ENCODE measurements at regions not wholly inside any gene's neighbourhood (a gene's known extent, or its start where the extent isn't known, plus 50 kb on each side); places are given as distances from the start of the nearest gene placed in this dataset.
A peak's percentile ranks its signal among the peaks of the same experiment; 100 is the strongest.

DNA sequence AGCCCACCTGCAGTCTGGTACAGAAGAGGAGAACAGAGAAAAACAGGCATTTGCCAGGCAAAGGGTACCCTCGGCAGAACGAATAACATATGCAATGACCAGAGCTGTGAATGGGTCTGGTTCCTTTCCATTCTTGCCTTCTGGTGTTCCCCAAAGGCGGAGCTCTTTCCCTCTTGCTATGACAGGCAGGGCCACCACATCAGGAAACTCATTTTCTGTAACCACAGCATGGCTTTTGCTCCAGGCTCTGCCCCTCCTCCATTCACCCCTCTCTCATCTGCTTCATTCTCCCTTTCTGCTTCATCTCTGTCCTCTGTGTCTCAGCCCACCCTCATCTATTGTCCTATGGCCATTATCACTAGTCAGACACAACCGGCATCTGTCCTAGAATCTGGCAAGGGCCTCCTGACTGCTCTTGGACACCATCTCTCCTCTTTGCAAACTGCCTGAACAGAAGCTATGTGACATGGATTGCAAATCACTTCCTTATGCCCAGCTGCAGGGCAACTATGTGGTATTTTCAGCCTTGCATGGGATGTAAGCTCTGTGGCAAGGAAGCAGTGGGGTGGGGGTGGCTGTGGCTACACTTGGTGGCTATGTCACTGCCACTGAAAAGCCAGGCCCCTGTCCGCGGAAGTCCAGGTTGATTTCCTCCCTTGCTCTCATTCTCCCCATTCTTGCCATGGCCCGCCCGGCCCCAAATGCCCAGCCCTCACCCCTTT is 78.8 kb upstream of the ABCD3 start:
- no peak for DNase-seq
- H3K4me1 Mint-ChIP-seq (ENCODE audit: low read depth, unreplicated experiment): no peaks in the 10 kb centered on the region
- TF ChIP-seq, protein P1, sequence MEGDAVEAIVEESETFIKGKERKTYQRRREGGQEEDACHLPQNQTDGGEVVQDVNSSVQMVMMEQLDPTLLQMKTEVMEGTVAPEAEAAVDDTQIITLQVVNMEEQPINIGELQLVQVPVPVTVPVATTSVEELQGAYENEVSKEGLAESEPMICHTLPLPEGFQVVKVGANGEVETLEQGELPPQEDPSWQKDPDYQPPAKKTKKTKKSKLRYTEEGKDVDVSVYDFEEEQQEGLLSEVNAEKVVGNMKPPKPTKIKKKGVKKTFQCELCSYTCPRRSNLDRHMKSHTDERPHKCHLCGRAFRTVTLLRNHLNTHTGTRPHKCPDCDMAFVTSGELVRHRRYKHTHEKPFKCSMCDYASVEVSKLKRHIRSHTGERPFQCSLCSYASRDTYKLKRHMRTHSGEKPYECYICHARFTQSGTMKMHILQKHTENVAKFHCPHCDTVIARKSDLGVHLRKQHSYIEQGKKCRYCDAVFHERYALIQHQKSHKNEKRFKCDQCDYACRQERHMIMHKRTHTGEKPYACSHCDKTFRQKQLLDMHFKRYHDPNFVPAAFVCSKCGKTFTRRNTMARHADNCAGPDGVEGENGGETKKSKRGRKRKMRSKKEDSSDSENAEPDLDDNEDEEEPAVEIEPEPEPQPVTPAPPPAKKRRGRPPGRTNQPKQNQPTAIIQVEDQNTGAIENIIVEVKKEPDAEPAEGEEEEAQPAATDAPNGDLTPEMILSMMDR (IDR thresholded peaks at IDR 0.05; ENCODE audit: partially characterized antibody, unreplicated experiment): no peak
- no peaks in the 10 kb centered on the region for H3K9me3 Mint-ChIP-seq (ENCODE audit: unreplicated experiment)
- H3K4me3 Mint-ChIP-seq (ENCODE audit: unreplicated experiment): no peak overlapping the region
- H3K27ac Mint-ChIP-seq (ENCODE audit: unreplicated experiment): no peak overlapping the region
- H3K36me3 Mint-ChIP-seq (ENCODE audit: unreplicated experiment): no peaks in the 10 kb centered on the region
- no peaks in the 10 kb centered on the region for H3K27me3 Mint-ChIP-seq (ENCODE audit: unreplicated experiment)

DNA sequence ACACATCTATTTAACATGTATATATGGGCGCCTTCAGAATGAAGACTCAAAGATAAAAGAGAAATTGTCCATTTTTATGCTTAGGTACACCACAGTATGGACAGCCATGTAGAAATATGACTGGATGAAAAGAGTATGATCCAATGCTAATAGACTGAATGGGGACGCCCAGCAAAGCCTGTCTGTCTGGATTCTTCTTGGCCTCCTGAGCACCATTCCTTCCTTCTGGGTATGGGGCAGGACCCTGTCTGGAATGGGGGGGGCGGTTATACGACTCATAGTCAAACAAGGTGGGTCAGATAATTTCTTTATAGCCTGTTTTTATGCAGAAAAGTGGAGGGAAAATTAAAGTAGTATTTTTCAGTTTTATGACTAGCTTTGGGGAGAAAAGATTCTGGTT is 81.2 kb upstream of the ABCD3 start:
- H3K36me3 Mint-ChIP-seq (ENCODE audit: unreplicated experiment): no peaks in the 10 kb centered on the region
- TF ChIP-seq, protein P1 (IDR thresholded peaks at IDR 0.05; ENCODE audit: partially characterized antibody, unreplicated experiment): no peak
- no peak for DNase-seq
- peaks cover 1% of the 10 kb centered on the region for H3K9me3 Mint-ChIP-seq (ENCODE audit: unreplicated experiment)
- H3K27me3 Mint-ChIP-seq (ENCODE audit: unreplicated experiment): no peaks in the 10 kb centered on the region
- H3K4me1 Mint-ChIP-seq (ENCODE audit: low read depth, unreplicated experiment): no peaks in the 10 kb centered on the region
- H3K27ac Mint-ChIP-seq (ENCODE audit: unreplicated experiment): no peak overlapping the region
- H3K4me3 Mint-ChIP-seq (ENCODE audit: unreplicated experiment): no peak overlapping the region

DNA sequence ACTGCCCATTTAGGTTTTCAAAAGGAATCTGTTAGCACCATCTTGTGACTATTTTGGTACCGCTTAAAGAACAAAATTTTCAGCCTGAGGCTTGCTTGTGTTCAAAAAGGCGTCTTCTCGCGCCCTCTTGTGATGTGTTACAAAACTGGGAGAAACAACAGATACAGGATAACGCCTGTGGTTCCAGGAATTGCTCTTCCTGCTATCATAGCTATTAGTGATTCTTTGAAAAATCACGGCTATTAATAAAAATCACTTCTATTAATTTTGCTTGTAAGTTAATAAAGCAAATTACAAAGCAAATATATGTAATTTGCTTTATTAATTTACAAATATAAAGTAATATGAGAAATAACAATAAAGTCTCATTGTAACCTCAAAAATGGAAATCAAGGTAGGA is 82.2 kb upstream of the ABCD3 start:
- no peaks in the 10 kb centered on the region for H3K4me1 Mint-ChIP-seq (ENCODE audit: low read depth, unreplicated experiment)
- no peak overlapping the region for H3K27ac Mint-ChIP-seq (ENCODE audit: unreplicated experiment)
- peaks cover 1% of the 10 kb centered on the region for H3K9me3 Mint-ChIP-seq (ENCODE audit: unreplicated experiment)
- H3K27me3 Mint-ChIP-seq (ENCODE audit: unreplicated experiment): no peaks in the 10 kb centered on the region
- DNase-seq: peak; percentile 51
- TF ChIP-seq, protein P1 (IDR thresholded peaks at IDR 0.05; ENCODE audit: partially characterized antibody, unreplicated experiment): peak; percentile 26
- no peaks in the 10 kb centered on the region for H3K36me3 Mint-ChIP-seq (ENCODE audit: unreplicated experiment)
- H3K4me3 Mint-ChIP-seq (ENCODE audit: unreplicated experiment): no peak overlapping the region

DNA sequence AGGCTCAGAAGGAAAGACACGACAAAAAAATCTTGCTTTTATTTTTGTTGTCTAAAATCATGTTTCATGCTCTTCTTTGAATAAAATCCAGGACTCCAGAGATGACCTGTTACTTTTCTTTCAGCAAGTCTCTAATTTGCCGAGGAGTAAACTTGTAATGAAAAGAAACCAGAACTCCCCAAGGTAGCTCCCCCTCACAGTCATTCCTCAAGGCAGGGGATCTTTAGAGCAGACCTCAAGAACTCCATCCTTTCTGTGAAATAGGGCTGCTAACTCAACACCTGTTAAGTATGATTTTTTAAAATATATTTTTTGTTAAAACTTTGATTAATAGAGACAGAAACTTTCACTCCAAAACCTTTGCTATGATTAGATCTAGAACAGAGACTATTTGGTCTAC is 82.7 kb upstream of the ABCD3 start:
- H3K27me3 Mint-ChIP-seq (ENCODE audit: unreplicated experiment): no peaks in the 10 kb centered on the region
- no peaks in the 10 kb centered on the region for H3K36me3 Mint-ChIP-seq (ENCODE audit: unreplicated experiment)
- TF ChIP-seq, protein P1 (IDR thresholded peaks at IDR 0.05; ENCODE audit: partially characterized antibody, unreplicated experiment): no peak
- no peak overlapping the region for H3K4me3 Mint-ChIP-seq (ENCODE audit: unreplicated experiment)
- no peak for DNase-seq
- no peaks in the 10 kb centered on the region for H3K4me1 Mint-ChIP-seq (ENCODE audit: low read depth, unreplicated experiment)
- peaks cover 1% of the 10 kb centered on the region for H3K9me3 Mint-ChIP-seq (ENCODE audit: unreplicated experiment)
- H3K27ac Mint-ChIP-seq (ENCODE audit: unreplicated experiment): no peak overlapping the region

DNA sequence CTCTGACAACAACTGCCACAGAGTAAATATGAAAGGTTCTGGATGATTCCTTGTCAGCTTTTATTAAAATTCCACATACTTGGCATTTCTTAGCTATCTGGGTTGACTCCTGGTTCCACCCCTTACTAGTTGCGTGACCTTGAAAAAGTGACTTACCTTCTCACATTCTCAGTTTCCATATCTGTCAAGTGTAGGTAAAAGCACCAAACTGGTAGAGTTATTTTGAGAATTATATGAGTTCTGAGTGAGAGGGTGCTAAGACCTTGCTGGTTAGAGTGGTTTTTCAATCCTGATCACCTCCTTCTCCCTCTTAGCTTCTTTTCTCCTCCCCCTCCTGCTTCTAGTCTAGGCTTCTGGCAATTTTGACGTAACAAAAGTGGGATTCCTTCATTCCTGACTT is 83.4 kb upstream of the ABCD3 start:
- Mint-ChIP-seq H3K27ac (ENCODE audit: unreplicated experiment) (no peak overlapping the region), H3K4me1 (ENCODE audit: low read depth, unreplicated experiment) (no peaks in the 10 kb centered on the region), H3K36me3 (ENCODE audit: unreplicated experiment) (no peaks in the 10 kb centered on the region), H3K4me3 (ENCODE audit: unreplicated experiment) (no peak overlapping the region), H3K27me3 (ENCODE audit: unreplicated experiment) (no peaks in the 10 kb centered on the region), H3K9me3 (ENCODE audit: unreplicated experiment) (peaks cover 1% of the 10 kb centered on the region)
- TF ChIP-seq, protein P1 (IDR thresholded peaks at IDR 0.05; ENCODE audit: partially characterized antibody, unreplicated experiment): no peak
- DNase-seq: no peak

Measured in glutamatergic neuron (in vitro differentiated cells).